Lower leg skin (tissue), 4 donors: ENCODE measurements at regions not wholly inside any gene's neighbourhood (a gene's known extent, or its start where the extent isn't known, plus 50 kb on each side); places are given as distances from the start of the nearest gene placed in this dataset.

Source experiments
- DNase-seq, 2 donors: peaks; one replicate each; pipeline ENCODE4 v3.0.0-alpha.2; 2019; ENCODE audit warnings: low spot score in 2 of 2
- H3K4me3 ChIP-seq: fragments of 200-600 bp; sonication (generic); 2 replicates; pipeline ENCODE4 v1.5.1; 2017; ENCODE audit warnings: mild to moderate bottlenecking, low read depth; ENCODE audit not compliant: poor library complexity, severe bottlenecking
- POLR2A ChIP-seq, 2 donors: fragments of 450-650 bp; IDR thresholded peaks; one replicate each; pipeline ENCODE4 v1.6.1; 2016 to 2017; ENCODE audit warnings: antibody characterized with exemption in 2 of 2, mild to moderate bottlenecking in 1 of 2, moderate library complexity in 1 of 2
- WGBS, 2 donors: methylation state at CpG; one replicate each; pipeline ENCODE4 v1.1.5; 2018; 5-methylcytosine and 5-hydroxymethylcytosine counted together
- intact Hi-C: fragments of 100-400 bp; cut with DNase I; formaldehyde crosslinking; loops from one replicate; pipeline ENCODE4 v1.15.0; 2023; ENCODE audit warnings: low total_unique reads
- TF ChIP-seq, protein P1 (sequence below), 3 donors: fragments of 450-650 bp; IDR thresholded peaks; one replicate each; pipeline ENCODE4 v1.5.1; 2016; ENCODE audit warnings: antibody characterized with exemption in 3 of 3, mild to moderate bottlenecking in 3 of 3, moderate library complexity in 2 of 3

DNA sequence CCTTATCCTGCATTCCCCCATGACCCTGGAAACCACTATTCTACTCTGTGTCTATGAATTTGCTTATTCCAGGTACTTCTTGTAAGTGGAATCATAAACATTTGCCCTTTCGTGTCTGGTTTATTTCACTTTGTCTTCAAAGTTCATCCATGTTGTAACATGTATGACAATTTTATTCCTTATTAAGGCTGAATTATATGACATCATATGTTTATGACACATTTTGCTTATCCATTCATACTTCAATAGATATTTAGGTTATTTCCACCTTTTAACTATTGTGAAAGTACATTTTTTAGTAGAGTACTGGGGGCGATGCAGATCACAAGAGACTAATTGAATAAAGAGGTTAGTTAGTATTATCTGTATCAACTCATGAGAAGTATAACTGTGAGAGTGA lies 591.6 kb downstream of the UTRN start:
- H3K4me3 ChIP-seq: no peak overlapping the region
- 80 to 83% methylated on average over 2 of the region's 2 CpGs for WGBS, 2 donors
- DNase-seq: no peak
- TF ChIP-seq, protein P1, sequence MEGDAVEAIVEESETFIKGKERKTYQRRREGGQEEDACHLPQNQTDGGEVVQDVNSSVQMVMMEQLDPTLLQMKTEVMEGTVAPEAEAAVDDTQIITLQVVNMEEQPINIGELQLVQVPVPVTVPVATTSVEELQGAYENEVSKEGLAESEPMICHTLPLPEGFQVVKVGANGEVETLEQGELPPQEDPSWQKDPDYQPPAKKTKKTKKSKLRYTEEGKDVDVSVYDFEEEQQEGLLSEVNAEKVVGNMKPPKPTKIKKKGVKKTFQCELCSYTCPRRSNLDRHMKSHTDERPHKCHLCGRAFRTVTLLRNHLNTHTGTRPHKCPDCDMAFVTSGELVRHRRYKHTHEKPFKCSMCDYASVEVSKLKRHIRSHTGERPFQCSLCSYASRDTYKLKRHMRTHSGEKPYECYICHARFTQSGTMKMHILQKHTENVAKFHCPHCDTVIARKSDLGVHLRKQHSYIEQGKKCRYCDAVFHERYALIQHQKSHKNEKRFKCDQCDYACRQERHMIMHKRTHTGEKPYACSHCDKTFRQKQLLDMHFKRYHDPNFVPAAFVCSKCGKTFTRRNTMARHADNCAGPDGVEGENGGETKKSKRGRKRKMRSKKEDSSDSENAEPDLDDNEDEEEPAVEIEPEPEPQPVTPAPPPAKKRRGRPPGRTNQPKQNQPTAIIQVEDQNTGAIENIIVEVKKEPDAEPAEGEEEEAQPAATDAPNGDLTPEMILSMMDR (IDR thresholded peaks at IDR 0.05): no peak
- no peak for TF ChIP-seq POLR2A (IDR thresholded peaks at IDR 0.05)
- intact Hi-C loops: no loop called here

DNA sequence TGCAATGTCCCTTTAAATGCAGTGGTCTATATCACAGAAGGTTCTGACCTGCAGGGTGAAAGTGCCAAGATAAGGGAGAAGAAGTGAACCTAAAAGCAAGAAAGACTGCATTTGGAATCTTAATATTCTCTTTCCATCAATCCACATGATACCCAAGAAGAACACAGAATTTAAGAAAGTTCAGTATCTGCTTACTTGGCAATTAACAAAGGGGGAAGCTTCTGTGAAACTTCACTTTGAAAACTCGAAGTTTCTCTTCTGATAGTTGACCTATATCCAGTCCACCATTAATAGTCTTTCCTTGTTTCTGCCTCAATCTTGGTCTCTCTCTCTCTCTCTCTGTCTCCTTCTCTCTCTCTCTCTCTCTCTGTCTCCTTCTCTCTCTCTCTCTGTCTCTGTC lies 592.0 kb downstream of the UTRN start:
- TF ChIP-seq, protein P1 (IDR thresholded peaks at IDR 0.05): no peak
- no peak for TF ChIP-seq POLR2A (IDR thresholded peaks at IDR 0.05)
- DNase-seq: no peak
- H3K4me3 ChIP-seq: no peak overlapping the region
- intact Hi-C loops: no loop called here
- WGBS, 2 donors: 59 to 72% methylated on average over 1 of the region's 1 CpG

DNA sequence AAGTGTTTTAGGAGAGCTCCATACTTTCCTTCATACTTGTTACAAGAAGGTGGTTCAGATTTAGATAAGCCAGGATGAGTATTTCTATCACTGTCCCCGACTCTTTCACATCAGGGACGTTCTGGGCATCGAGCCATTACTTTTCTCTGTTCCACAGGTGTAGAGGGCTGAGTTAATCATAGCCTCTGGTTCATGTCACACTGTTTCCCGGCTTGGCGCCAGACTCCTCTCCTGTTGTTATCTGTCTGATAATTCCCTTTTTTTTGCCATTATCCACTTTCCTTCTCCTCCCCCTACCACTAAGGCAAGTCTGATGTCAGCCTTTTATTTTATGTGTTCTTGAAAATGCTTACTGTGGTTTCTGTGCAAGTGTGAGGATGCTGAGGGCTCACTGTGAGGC lies 593.4 kb downstream of the UTRN start:
- H3K4me3 ChIP-seq: no peak overlapping the region
- WGBS, 2 donors: 50 to 51% methylated on average over 5 of the region's 5 CpGs
- DNase-seq: no peak
- intact Hi-C loops: no loop called here
- TF ChIP-seq, protein P1 (IDR thresholded peaks at IDR 0.05): no peak
- no peak for TF ChIP-seq POLR2A (IDR thresholded peaks at IDR 0.05)

DNA sequence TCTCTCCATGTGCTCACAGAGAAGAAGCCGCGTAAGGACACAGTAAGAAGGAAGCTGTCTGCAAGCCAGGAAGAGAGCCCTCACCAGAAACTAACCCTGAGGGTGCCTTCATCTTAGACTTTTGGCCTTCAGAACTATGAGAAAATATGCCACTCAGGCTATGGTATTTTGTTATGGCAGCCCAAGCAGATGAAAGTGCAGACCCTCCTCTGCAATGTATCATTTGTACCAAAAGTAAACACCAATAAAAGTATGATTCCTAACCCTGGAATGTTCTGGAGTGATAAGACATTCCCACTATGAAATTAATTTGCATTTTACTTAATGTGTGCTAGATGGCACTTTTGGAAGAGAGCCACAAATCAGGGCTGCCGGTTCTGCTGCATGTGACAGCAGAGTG lies 594.3 kb downstream of the UTRN start:
- TF ChIP-seq POLR2A (IDR thresholded peaks at IDR 0.05): no peak
- TF ChIP-seq, protein P1 (IDR thresholded peaks at IDR 0.05): no peak
- 57 to 60% methylated on average over 3 of the region's 3 CpGs for WGBS, 2 donors
- DNase-seq: no peak
- intact Hi-C loops: no loop called here
- H3K4me3 ChIP-seq: no peak overlapping the region

DNA sequence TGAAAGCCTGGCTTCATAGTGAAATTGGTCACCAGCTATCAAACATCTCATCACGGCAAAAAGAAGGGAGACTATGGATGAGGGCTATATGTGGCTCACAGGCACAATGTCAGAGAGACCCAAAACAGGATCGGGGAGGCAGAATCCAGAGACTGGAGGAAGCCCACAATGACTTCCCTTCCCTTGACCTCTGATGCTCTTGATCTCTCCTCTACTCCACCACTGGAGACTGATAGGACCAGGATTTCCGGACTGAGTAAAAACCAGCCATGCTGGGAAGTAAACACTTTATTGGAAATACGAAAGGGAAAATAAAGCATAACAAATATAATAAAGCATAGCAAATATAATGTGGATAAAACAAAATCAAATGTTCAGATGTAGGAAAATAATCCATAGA lies 597.3 kb downstream of the UTRN start:
- TF ChIP-seq, protein P1 (IDR thresholded peaks at IDR 0.05): no peak
- no peak for TF ChIP-seq POLR2A (IDR thresholded peaks at IDR 0.05)
- 88 to 89% methylated on average over 4 of the region's 4 CpGs for WGBS, 2 donors
- H3K4me3 ChIP-seq: no peak overlapping the region
- intact Hi-C loops: no loop called here
- DNase-seq: no peak

DNA sequence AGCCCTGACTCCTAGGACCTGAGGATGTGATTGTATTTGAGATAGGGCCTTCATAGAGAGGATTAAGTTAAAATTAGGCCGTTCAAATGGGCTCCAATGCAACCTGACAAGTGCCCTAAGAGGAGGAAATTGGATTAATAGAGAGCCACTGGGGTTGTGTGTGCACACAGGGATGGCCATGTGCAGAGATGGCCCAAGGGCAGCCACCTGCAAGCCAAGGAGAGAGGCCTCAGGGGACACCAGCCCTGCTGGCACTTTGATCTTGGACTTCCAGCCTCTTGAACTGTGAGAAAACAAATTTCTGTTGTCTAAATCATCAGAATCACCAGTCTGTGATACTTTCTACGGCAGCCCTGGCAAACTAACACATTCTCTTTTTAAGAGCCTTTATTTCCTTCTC lies 598.8 kb downstream of the UTRN start:
- WGBS, 2 donors: 74 to 76% methylated on average over 2 of the region's 2 CpGs

More for the DNA sequence above, 598.8 kb downstream of the UTRN start:
- intact Hi-C loops: no loop called here
- no peak overlapping the region for H3K4me3 ChIP-seq
- no peak for DNase-seq
- TF ChIP-seq POLR2A (IDR thresholded peaks at IDR 0.05): no peak
- TF ChIP-seq, protein P1 (IDR thresholded peaks at IDR 0.05): no peak
